ENCODE measurements at regions not wholly inside any gene's neighbourhood (a gene's known extent, or its start where the extent isn't known, plus 50 kb on each side); places are given as distances from the start of the nearest gene placed in this dataset.

DNA sequence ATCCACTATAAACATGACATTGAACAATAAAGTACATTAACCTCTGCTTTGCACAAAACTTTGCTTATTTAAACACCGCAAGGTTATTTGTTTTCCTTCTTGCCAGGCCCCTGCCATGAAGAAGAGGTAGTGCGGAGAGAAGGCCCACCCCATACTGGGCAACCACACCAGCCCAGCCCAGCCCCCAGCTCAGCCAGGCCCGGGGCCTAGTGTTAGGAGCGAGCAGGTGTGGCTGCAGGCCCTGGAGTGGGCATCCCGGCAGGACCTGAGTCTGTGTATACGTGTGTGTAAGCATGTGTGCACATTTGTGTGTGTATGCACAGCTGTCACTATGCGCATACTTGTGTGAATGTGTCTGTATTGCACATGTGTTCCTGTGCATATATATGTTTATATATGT lies 90.4 kb upstream of the MVB12B start:
- TF ChIP-seq, protein P1, sequence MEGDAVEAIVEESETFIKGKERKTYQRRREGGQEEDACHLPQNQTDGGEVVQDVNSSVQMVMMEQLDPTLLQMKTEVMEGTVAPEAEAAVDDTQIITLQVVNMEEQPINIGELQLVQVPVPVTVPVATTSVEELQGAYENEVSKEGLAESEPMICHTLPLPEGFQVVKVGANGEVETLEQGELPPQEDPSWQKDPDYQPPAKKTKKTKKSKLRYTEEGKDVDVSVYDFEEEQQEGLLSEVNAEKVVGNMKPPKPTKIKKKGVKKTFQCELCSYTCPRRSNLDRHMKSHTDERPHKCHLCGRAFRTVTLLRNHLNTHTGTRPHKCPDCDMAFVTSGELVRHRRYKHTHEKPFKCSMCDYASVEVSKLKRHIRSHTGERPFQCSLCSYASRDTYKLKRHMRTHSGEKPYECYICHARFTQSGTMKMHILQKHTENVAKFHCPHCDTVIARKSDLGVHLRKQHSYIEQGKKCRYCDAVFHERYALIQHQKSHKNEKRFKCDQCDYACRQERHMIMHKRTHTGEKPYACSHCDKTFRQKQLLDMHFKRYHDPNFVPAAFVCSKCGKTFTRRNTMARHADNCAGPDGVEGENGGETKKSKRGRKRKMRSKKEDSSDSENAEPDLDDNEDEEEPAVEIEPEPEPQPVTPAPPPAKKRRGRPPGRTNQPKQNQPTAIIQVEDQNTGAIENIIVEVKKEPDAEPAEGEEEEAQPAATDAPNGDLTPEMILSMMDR (conservative IDR thresholded peaks at IDR 0.05), result no peak
- no peak for TF ChIP-seq EZH2 (IDR thresholded peaks at IDR 0.05; ENCODE audit: low read depth)
